SK-N-SH treated with all-trans-retinoic acid at 6 μM for 48 hours (cell line): ENCODE measurements at regions not wholly inside any gene's neighbourhood (a gene's known extent, or its start where the extent isn't known, plus 50 kb on each side); places are given as distances from the start of the nearest gene placed in this dataset.

Experiments used
- ARNTL ChIP-seq: fragments of 450-650 bp; formaldehyde crosslinking; IDR thresholded peaks from 2 replicates; pipeline ENCODE4 v1.5.0; 2020; ENCODE audit warnings: low read depth, mild to moderate bottlenecking, moderate library complexity, borderline replicate concordance
- CREB5 ChIP-seq: fragments of 250-450 bp; sonication (Bioruptor Pico); IDR thresholded peaks from 2 replicates; pipeline ENCODE4 v1.5.1; 2020; ENCODE audit warnings: low read depth, mild to moderate bottlenecking, moderate library complexity
- GLIS3 ChIP-seq: fragments of 250-450 bp; sonication (Bioruptor Pico); IDR thresholded peaks from 2 replicates; pipeline ENCODE4 v1.5.0; 2020; ENCODE audit warnings: mild to moderate bottlenecking, moderate library complexity
- PATZ1 ChIP-seq: fragments of 250-450 bp; sonication (Bioruptor Pico); IDR thresholded peaks from 2 replicates; pipeline ENCODE4 v1.8.0; 2020; ENCODE audit warnings: mild to moderate bottlenecking, moderate library complexity, borderline replicate concordance
- SNAI2 ChIP-seq: fragments of 250-450 bp; sonication (Bioruptor Pico); IDR thresholded peaks from 2 replicates; pipeline ENCODE4 v1.5.0; 2020; ENCODE audit warnings: mild to moderate bottlenecking, moderate library complexity
- TOX ChIP-seq: fragments of 250-450 bp; sonication (Bioruptor Pico); IDR thresholded peaks from 2 replicates; pipeline ENCODE4 v1.8.0; 2021; ENCODE audit warnings: mild to moderate bottlenecking, moderate library complexity, borderline replicate concordance
- ZFP30 ChIP-seq: fragments of 450-650 bp; formaldehyde crosslinking; IDR thresholded peaks from 2 replicates; pipeline ENCODE4 v1.5.0; 2022; ENCODE audit warnings: mild to moderate bottlenecking, moderate library complexity
- ZNF565 ChIP-seq: fragments of 450-650 bp; formaldehyde crosslinking; conservative IDR thresholded peaks from 2 replicates; pipeline ENCODE4 v1.5.0; 2020; ENCODE audit warnings: low read depth, mild to moderate bottlenecking, moderate library complexity

- TF ChIP-seq ZFP30 (no peak), TOX (CRISPR knock-in tag) (no peak), CREB5 (no peak), PATZ1 (CRISPR knock-in tag) (no peak), ZNF565 (CRISPR knock-in tag) (no peak), ARNTL (no peak), SNAI2 (CRISPR knock-in tag) (no peak), GLIS3 (no peak)
Measured at GRCh38 chr14:25220514-25220913, 170.6 kb upstream of the STXBP6 start.
